BLaER1 treated with 17β-estradiol and CSF1 and Interleukin-3, amounts not matched to agents 10 nM and 100 nM (cell line): ENCODE measurements at regions not wholly inside any gene's neighbourhood (a gene's known extent, or its start where the extent isn't known, plus 50 kb on each side); places are given as distances from the start of the nearest gene placed in this dataset.
A peak's percentile ranks its signal among the peaks of the same experiment; 100 is the strongest.

Experiments used
- H3K27ac ChIP-seq, 11 experiments: shearing (Covaris generic); formaldehyde crosslinking; 2 replicates each; pipeline ENCODE4 v1.8.1; 2022
- H3K27me3 ChIP-seq, 11 experiments: shearing (Covaris generic); formaldehyde crosslinking; 2 replicates each; pipeline ENCODE4 v1.8.1; 2022
- H3K36me3 ChIP-seq, 11 experiments: shearing (Covaris generic); formaldehyde crosslinking; 2 replicates each; pipeline ENCODE4 v1.8.1; 2022
- H3K4me1 ChIP-seq, 10 experiments: shearing (Covaris generic); formaldehyde crosslinking; 2 replicates each; pipeline ENCODE4 v1.8.1; 2022
- H3K4me2 ChIP-seq, 11 experiments: shearing (Covaris generic); formaldehyde crosslinking; 2 replicates each; pipeline ENCODE4 v1.8.1; 2022
- H3K4me3 ChIP-seq, 10 experiments: shearing (Covaris generic); formaldehyde crosslinking; 2 replicates each; pipeline ENCODE4 v1.8.1; 2022
- H3K9ac ChIP-seq, 11 experiments: shearing (Covaris generic); formaldehyde crosslinking; 2 replicates each; pipeline ENCODE4 v1.8.1; 2022
- H3K9me3 ChIP-seq, 11 experiments: shearing (Covaris generic); formaldehyde crosslinking; replicated peaks in 1 of 11; 2 replicates each; pipeline ENCODE4 v1.8.1; 2022
- H4K20me1 ChIP-seq, 11 experiments: shearing (Covaris generic); formaldehyde crosslinking; 2 replicates each; pipeline ENCODE4 v1.8.1; 2022
- Cebpa-rat ChIP-seq, 11 experiments: shearing (Covaris generic); IDR thresholded peaks; 2 replicates each; pipeline ENCODE4 v1.8.1; 2022

- no peak overlapping the region for H3K9ac ChIP-seq
- H3K27ac ChIP-seq, result no peak overlapping the region
- no peak for TF ChIP-seq Cebpa-rat (IDR thresholded peaks at IDR 0.05)
- H4K20me1 ChIP-seq, result no peaks in the 10 kb centered on the region
- peaks cover 0 to 15% (median 9%) of the 10 kb centered on the region in 10 experiments; a peak in 12 of 20 replicates for H3K4me1 ChIP-seq
- H3K4me3 ChIP-seq, result no peak overlapping the region
- H3K4me2 ChIP-seq, result no peak overlapping the region
- no peaks in the 10 kb centered on the region for H3K36me3 ChIP-seq
- no peaks in the 10 kb centered on the region for H3K27me3 ChIP-seq
- no peaks in the 10 kb centered on the region for H3K9me3 ChIP-seq
These were observed 646.6 kb downstream of the TOX3 start for GRCh38 chr16:51900221-51900780.

DNA sequence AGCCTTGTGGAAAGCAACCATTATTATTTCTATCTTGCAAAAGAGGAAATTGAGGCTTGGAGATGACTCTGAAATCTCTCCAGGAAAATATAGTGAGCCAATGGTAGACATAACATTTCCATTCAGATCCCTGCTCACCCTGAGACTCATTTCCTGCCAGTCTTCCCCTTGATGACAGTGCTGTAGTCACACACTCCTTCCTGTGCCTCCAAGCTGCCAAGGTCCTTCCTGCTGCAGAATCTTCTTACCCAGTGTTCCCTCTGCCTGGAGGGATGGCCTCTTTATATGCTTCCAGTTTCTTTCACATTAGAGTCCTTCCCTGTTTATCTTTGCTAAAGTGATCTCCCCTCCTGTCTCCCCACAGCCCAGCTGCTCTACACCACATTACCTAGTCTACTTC lies 648.1 kb downstream of the TOX3 start:
- H3K4me1 ChIP-seq, result peaks cover 0 to 15% (median 9%) of the 10 kb centered on the region in 10 experiments; a peak in 12 of 20 replicates

DNA sequence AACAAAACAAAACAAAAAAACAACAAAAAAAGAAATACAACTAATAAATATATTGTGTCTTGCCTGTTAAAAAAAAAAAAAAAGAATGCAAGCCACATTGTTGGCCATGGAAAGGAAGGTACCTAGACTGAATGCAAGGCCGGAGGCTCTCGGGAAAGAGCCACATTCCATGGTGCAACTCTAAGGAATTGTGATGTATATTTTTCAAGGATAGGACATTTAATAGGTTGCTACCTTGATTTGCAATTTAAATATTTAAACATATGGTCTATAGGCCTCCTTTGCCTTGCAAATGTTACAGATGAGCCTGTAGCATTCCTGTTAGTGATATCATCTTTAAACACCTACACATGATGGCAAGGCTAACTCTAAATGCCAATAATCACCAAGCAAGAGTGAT lies 650.9 kb downstream of the TOX3 start:
- TF ChIP-seq Cebpa-rat (IDR thresholded peaks at IDR 0.05), result no peak
- no peak overlapping the region for H3K4me3 ChIP-seq
- H3K27ac ChIP-seq, result no peak overlapping the region
- H3K4me1 ChIP-seq, result peaks cover 0 to 15% (median 9%) of the 10 kb centered on the region in 10 experiments; a peak in 12 of 20 replicates
- H3K27me3 ChIP-seq, result no peaks in the 10 kb centered on the region
- no peaks in the 10 kb centered on the region for H3K36me3 ChIP-seq
- H3K9ac ChIP-seq, result no peak overlapping the region
- no peaks in the 10 kb centered on the region for H4K20me1 ChIP-seq
- no peaks in the 10 kb centered on the region; a peak in 1 of 22 replicates for H3K9me3 ChIP-seq
- no peak overlapping the region for H3K4me2 ChIP-seq

More for the DNA sequence above, 648.1 kb downstream of the TOX3 start:
- no peaks in the 10 kb centered on the region for H3K36me3 ChIP-seq
- no peak overlapping the region for H3K4me3 ChIP-seq
- H3K27me3 ChIP-seq, result no peaks in the 10 kb centered on the region
- no peaks in the 10 kb centered on the region for H4K20me1 ChIP-seq
- H3K4me2 ChIP-seq, result peak overlapping the region in 7 of 11 experiments; percentile 14 to 60 (median 48); a peak in 12 of 22 replicates
- TF ChIP-seq Cebpa-rat (IDR thresholded peaks at IDR 0.05), result no peak
- H3K27ac ChIP-seq, result peak overlapping the region in 5 of 11 experiments; percentile 18 to 70 (median 48); a peak in 8 of 22 replicates
- no peaks in the 10 kb centered on the region; a peak in 1 of 22 replicates for H3K9me3 ChIP-seq
- peak overlapping the region in 1 of 11 experiments; percentile 22; a peak in 2 of 22 replicates for H3K9ac ChIP-seq

GRCh38 chr16:51892293-51893007 lies 654.5 kb downstream of the TOX3 start:
- TF ChIP-seq Cebpa-rat (IDR thresholded peaks at IDR 0.05), result no peak
- Histone ChIP-seq H4K20me1 (no peaks in the 10 kb centered on the region), H3K9me3 (no peaks in the 10 kb centered on the region; a peak in 1 of 22 replicates)

DNA sequence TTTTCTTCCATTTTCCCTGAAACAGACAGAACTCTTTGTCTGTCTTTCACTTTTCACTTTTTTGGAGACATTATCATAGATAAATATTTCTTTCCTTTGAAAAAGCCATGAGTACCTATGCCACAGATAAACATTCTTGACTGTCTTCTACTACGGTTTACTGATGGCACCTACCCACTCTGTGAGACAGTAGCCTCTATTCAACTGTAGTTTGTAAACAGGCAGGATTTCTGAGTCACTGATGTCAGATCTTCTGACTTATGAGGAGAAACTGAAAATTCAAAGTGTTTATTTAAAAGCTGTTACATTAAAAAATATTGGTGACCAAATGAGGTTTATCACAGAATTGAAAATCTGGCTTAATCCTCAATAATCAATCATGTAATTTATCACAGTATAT lies 658.4 kb downstream of the TOX3 start:
- no peaks in the 10 kb centered on the region for H3K27me3 ChIP-seq
- H3K4me1 ChIP-seq, result no peaks in the 10 kb centered on the region
- no peak for TF ChIP-seq Cebpa-rat (IDR thresholded peaks at IDR 0.05)
- no peak overlapping the region for H3K4me3 ChIP-seq
- no peaks in the 10 kb centered on the region for H3K36me3 ChIP-seq
- H3K9ac ChIP-seq, result no peak overlapping the region
- no peaks in the 10 kb centered on the region for H4K20me1 ChIP-seq
- H3K4me2 ChIP-seq, result no peak overlapping the region
- no peak overlapping the region for H3K27ac ChIP-seq
- H3K9me3 ChIP-seq, result no peaks in the 10 kb centered on the region

More at GRCh38 chr16:51892293-51893007, 654.5 kb downstream of the TOX3 start:
- H3K27me3 ChIP-seq, result no peaks in the 10 kb centered on the region
- no peak overlapping the region for H3K4me3 ChIP-seq
- no peaks in the 10 kb centered on the region for H3K36me3 ChIP-seq
- H3K4me2 ChIP-seq, result no peak overlapping the region
- H3K27ac ChIP-seq, result no peak overlapping the region
- H3K9ac ChIP-seq, result no peak overlapping the region
- H3K4me1 ChIP-seq, result no peaks in the 10 kb centered on the region

DNA sequence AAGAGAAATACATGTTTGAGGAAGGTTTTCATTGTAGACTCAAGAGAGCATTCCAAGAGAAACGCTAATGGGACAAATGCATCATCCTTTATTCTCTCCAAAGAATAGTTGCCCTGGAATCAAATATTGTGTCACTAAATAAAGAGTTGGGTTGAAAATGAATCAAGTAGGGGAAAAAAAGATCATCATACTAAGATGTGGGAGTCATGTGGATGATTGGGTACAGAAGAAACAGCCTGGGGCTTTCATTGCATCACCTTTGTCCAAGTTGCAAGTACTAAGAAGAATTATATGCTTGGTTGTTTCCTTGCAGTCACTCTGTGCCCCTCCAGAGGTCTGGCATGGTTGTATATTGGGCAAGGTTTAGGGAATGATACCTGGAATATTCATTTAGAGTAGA lies 658.9 kb downstream of the TOX3 start:
- Histone ChIP-seq H3K9ac (no peak overlapping the region), H3K27me3 (no peaks in the 10 kb centered on the region), H3K27ac (no peak overlapping the region), H3K4me1 (no peaks in the 10 kb centered on the region), H3K36me3 (no peaks in the 10 kb centered on the region), H3K4me2 (no peak overlapping the region), H3K9me3 (no peaks in the 10 kb centered on the region), H3K4me3 (no peak overlapping the region), H4K20me1 (no peaks in the 10 kb centered on the region)
- TF ChIP-seq Cebpa-rat (IDR thresholded peaks at IDR 0.05), result no peak

- Histone ChIP-seq H4K20me1 (no peaks in the 10 kb centered on the region), H3K4me2 (no peak overlapping the region), H3K36me3 (no peaks in the 10 kb centered on the region), H3K9me3 (no peaks in the 10 kb centered on the region), H3K27ac (no peak overlapping the region), H3K9ac (no peak overlapping the region), H3K27me3 (no peaks in the 10 kb centered on the region), H3K4me1 (peaks cover 0 to 3% (median 0%) of the 10 kb centered on the region in 10 experiments; a peak in 6 of 20 replicates), H3K4me3 (no peak overlapping the region)
- TF ChIP-seq Cebpa-rat (IDR thresholded peaks at IDR 0.05), result no peak
These were observed 660.5 kb downstream of the TOX3 start for GRCh38 chr16:51886456-51886855.

DNA sequence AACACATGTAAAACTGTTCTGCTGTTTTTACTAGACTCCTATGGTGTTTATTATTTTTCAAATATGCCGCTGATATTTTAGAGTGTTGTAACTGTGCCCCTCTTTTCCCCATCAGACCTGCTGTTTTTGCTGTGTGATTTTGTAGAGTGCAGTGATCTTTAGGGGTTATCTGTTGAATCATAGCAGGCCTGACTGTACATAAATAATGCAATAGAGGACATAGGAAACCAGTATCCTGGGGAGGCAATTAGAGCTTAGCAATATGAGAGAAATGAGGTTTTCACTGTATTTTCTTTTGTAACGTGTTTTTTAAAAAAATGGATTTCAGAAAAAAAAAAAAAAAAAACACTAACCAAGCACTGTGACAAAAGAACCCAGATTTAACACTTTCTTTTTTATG lies 662.2 kb downstream of the TOX3 start:
- Histone ChIP-seq H3K27ac (no peak overlapping the region), H3K4me1 (peaks cover 0 to 20% (median 8%) of the 10 kb centered on the region in 10 experiments; a peak in 11 of 20 replicates), H3K4me3 (no peak overlapping the region), H3K36me3 (no peaks in the 10 kb centered on the region), H3K9ac (no peak overlapping the region), H4K20me1 (no peaks in the 10 kb centered on the region), H3K9me3 (no peaks in the 10 kb centered on the region), H3K27me3 (no peaks in the 10 kb centered on the region), H3K4me2 (no peak overlapping the region)
- no peak for TF ChIP-seq Cebpa-rat (IDR thresholded peaks at IDR 0.05)

- no peaks in the 10 kb centered on the region for H3K27me3 ChIP-seq
- no peak overlapping the region for H3K9ac ChIP-seq
- no peak overlapping the region for H3K4me3 ChIP-seq
- TF ChIP-seq Cebpa-rat (IDR thresholded peaks at IDR 0.05), result no peak
- peak overlapping the region in 2 of 11 experiments; percentile 60 to 62; a peak in 2 of 22 replicates for H3K4me2 ChIP-seq
- no peaks in the 10 kb centered on the region for H3K36me3 ChIP-seq
- H3K4me1 ChIP-seq, result peaks cover 0 to 26% (median 8%) of the 10 kb centered on the region in 10 experiments; a peak in 11 of 20 replicates
- H3K9me3 ChIP-seq, result no peaks in the 10 kb centered on the region
- no peaks in the 10 kb centered on the region for H4K20me1 ChIP-seq
- H3K27ac ChIP-seq, result no peak overlapping the region; a peak in 1 of 22 replicates
These were observed 665.2 kb downstream of the TOX3 start for GRCh38 chr16:51881731-51882130.
